BJ (cell line): ENCODE measurements at regions not wholly inside any gene's neighbourhood (a gene's known extent, or its start where the extent isn't known, plus 50 kb on each side); places are given as distances from the start of the nearest gene placed in this dataset.

Experiments
- CTCF ChIA-PET: fragments of 350-600 bp; formaldehyde crosslinking; extraction: SDS; loops from one replicate; lab custom pipeline; 2021; ENCODE audit warnings: antibody characterized with exemption, inconsistent platforms; lab: Yijun Ruan, JAX
- POLR2A ChIA-PET: fragments of 300-600 bp; sonication (Branson Sonifier 250); formaldehyde crosslinking; extraction: SDS; loops from one replicate; lab custom pipeline; 2021; ENCODE audit warnings: antibody characterized with exemption; lab: Charles Lee
- DNase-seq: peaks from one replicate; pipeline ENCODE4 v3.0.0-alpha.2; 2011; ENCODE audit warnings: low read depth
- H3K27me3 ChIP-seq: 2 replicates; pipeline ENCODE4 v1.6.0; 2011; ENCODE audit warnings: low read length; ENCODE audit not compliant: control insufficient read depth, insufficient read depth
- H3K36me3 ChIP-seq: 2 replicates; pipeline ENCODE4 v1.5.1; 2011; ENCODE audit warnings: low read length; ENCODE audit not compliant: control insufficient read depth, insufficient read depth
- H3K4me3 ChIP-seq: 2 replicates; pipeline ENCODE4 v1.5.1; 2011; ENCODE audit warnings: low read depth, mild to moderate bottlenecking, control low read depth, low read length
- CTCF ChIP-seq: IDR thresholded peaks from 2 replicates; pipeline ENCODE4 v1.5.1; 2011; ENCODE audit warnings: low read depth, mild to moderate bottlenecking, control low read depth, inconsistent platforms, low read length, moderate library complexity; ENCODE audit not compliant: insufficient read depth

- POLR2A ChIA-PET, result interaction anchor here (0.7 kb wide), 1 partner anchor 344 kb away, joined by 4 read pairs; no protein-coding TSS in a partner anchor
These were observed 81.4 kb downstream of the TRIM29 start for GRCh38 chr11:120056301-120057027.

GRCh38 chr11:120055646-120056045 is 82.3 kb downstream of the TRIM29 start:
- DNase-seq, result peak; percentile 29

More at GRCh38 chr11:120056301-120057027, 81.4 kb downstream of the TRIM29 start:
- peaks cover 2% of the 10 kb centered on the region; the same call in 1 of the 2 replicates for H3K27me3 ChIP-seq
- H3K36me3 ChIP-seq, result no peaks in the 10 kb centered on the region
- CTCF ChIA-PET, result no interaction called here
- H3K4me3 ChIP-seq, result no peak overlapping the region
- TF ChIP-seq CTCF, result no peak
- no peak for DNase-seq

GRCh38 chr11:120054753-120055045 is 83.2 kb downstream of the TRIM29 start:
- CTCF ChIA-PET, result no interaction called here
- no peak for TF ChIP-seq CTCF
- H3K27me3 ChIP-seq, result peaks cover 1% of the 10 kb centered on the region; the same call in 1 of the 2 replicates
- no peak overlapping the region for H3K4me3 ChIP-seq
- H3K36me3 ChIP-seq, result no peaks in the 10 kb centered on the region
- POLR2A ChIA-PET, result no interaction called here
- no peak for DNase-seq

More at GRCh38 chr11:120055646-120056045, 82.3 kb downstream of the TRIM29 start:
- H3K4me3 ChIP-seq, result no peak overlapping the region
- no peak for TF ChIP-seq CTCF
- H3K27me3 ChIP-seq, result peaks cover 1% of the 10 kb centered on the region; the same call in 1 of the 2 replicates
- no peaks in the 10 kb centered on the region for H3K36me3 ChIP-seq
- ChIA-PET CTCF (no interaction called here), POLR2A (interaction anchor here (0.6 to 0.7 kb wide), 2 partner anchors 124 to 345 kb away, joined by 4 to 9 read pairs; no protein-coding TSS in a partner anchor)

- peaks cover 1% of the 10 kb centered on the region; the same call in 1 of the 2 replicates for H3K27me3 ChIP-seq
- ChIA-PET POLR2A (no interaction called here), CTCF (interaction anchor here (0.6 kb wide), 1 partner anchor 328 kb away, joined by 3 read pairs; no protein-coding TSS in a partner anchor)
- no peaks in the 10 kb centered on the region for H3K36me3 ChIP-seq
- no peak for TF ChIP-seq CTCF
- DNase-seq, result no peak
- H3K4me3 ChIP-seq, result no peak overlapping the region
These were observed 83.7 kb downstream of the TRIM29 start for GRCh38 chr11:120054016-120054752.

GRCh38 chr11:120052196-120052775 is 85.6 kb downstream of the TRIM29 start:
- CTCF ChIA-PET, result interaction anchor here (1.1 kb wide), 1 partner anchor 119 kb away, joined by 3 read pairs; no protein-coding TSS in a partner anchor
- no peaks in the 10 kb centered on the region for H3K36me3 ChIP-seq
- no peak for DNase-seq
- no peak for TF ChIP-seq CTCF
- H3K4me3 ChIP-seq, result no peak overlapping the region
- POLR2A ChIA-PET, result no interaction called here
- peaks cover 1% of the 10 kb centered on the region; the same call in 1 of the 2 replicates for H3K27me3 ChIP-seq
